GM18498 (cell line): ENCODE measurements at regions not wholly inside any gene's neighbourhood (a gene's known extent, or its start where the extent isn't known, plus 50 kb on each side); places are given as distances from the start of the nearest gene placed in this dataset.

Source experiments
- ATAC-seq: cut with Tn5 transposase; IDR thresholded peaks from one replicate; pipeline ENCODE4 v1.9.1; 2021; ENCODE audit warnings: mild to moderate bottlenecking, moderate library complexity; ENCODE audit not compliant: unreplicated experiment

- no peak for ATAC-seq
These were observed 645.1 kb upstream of the RBFOX1 start for GRCh38 chr16:6687593-6687992.

GRCh38 chr16:6684076-6684673, 648.5 kb upstream of the RBFOX1 start:
- no peak for ATAC-seq

- ATAC-seq: no peak
These were observed 650.4 kb upstream of the RBFOX1 start for GRCh38 chr16:6682142-6682811.

- no peak for ATAC-seq
These were observed 654.1 kb upstream of the RBFOX1 start for GRCh38 chr16:6678586-6678985.

GRCh38 chr16:6674071-6674470, 658.6 kb upstream of the RBFOX1 start:
- ATAC-seq: no peak

- ATAC-seq: no peak
These were observed 660.1 kb upstream of the RBFOX1 start for GRCh38 chr16:6672507-6672906.

- no peak for ATAC-seq
These were observed 665.3 kb upstream of the RBFOX1 start for GRCh38 chr16:6667393-6667792.

- ATAC-seq: no peak
These were observed 667.5 kb upstream of the RBFOX1 start for GRCh38 chr16:6665126-6665525.

- no peak for ATAC-seq
These were observed 669.0 kb upstream of the RBFOX1 start for GRCh38 chr16:6663668-6664067.

- ATAC-seq: no peak
These were observed 675.9 kb upstream of the RBFOX1 start for GRCh38 chr16:6656760-6657159.

GRCh38 chr16:6646891-6647290, 685.8 kb upstream of the RBFOX1 start:
- ATAC-seq: no peak

GRCh38 chr16:6645768-6646568, 686.7 kb upstream of the RBFOX1 start:
- no peak for ATAC-seq

GRCh38 chr16:6644916-6645315, 687.7 kb upstream of the RBFOX1 start:
- ATAC-seq: no peak

- ATAC-seq: no peak
These were observed 689.5 kb upstream of the RBFOX1 start for GRCh38 chr16:6643080-6643686.

- ATAC-seq: no peak
These were observed 690.4 kb upstream of the RBFOX1 start for GRCh38 chr16:6642271-6642670.

GRCh38 chr16:6641091-6641490, 691.6 kb upstream of the RBFOX1 start:
- no peak for ATAC-seq

- ATAC-seq: no peak
These were observed 696.2 kb upstream of the RBFOX1 start for GRCh38 chr16:6636457-6636856.

GRCh38 chr16:6634151-6634550, 698.5 kb upstream of the RBFOX1 start:
- no peak for ATAC-seq

GRCh38 chr16:6633456-6633855, 699.2 kb upstream of the RBFOX1 start:
- no peak for ATAC-seq

- ATAC-seq: no peak
These were observed 703.5 kb upstream of the RBFOX1 start for GRCh38 chr16:6629110-6629509.

GRCh38 chr16:6625606-6626005, 707.0 kb upstream of the RBFOX1 start:
- ATAC-seq: no peak

GRCh38 chr16:6618874-6619273, 713.8 kb upstream of the RBFOX1 start:
- ATAC-seq: no peak
